ENCODE measurements at regions not wholly inside any gene's neighbourhood (a gene's known extent, or its start where the extent isn't known, plus 50 kb on each side); places are given as distances from the start of the nearest gene placed in this dataset.
"Not testable (repeated sequence)": the region's sequence is repeated elsewhere in the genome, so short reads cannot be mapped to it uniquely, and the experiment has no call there.

DNA sequence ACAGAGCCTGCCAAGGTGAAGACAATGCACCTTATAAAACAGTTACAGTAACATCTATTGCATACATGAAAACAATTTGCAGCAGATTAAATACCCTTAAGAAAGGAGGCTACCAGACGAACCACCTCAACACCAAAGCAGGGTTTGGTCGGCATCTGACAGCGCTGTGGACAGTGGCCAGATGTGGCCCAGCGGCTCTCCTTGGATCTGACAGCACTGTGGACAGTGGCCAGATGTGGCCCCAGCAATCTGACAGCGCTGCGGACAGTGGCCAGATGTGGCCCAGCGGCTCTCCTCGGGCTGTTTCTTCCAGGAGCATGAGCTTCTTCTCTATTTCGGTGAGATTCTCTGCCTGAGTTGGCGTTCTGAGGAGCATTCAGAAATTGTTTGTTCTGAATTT is 211.6 kb downstream of the ANKRD30B start:
- no peaks in the 10 kb centered on the region for H3K36me3 Mint-ChIP-seq (ENCODE audit: low read depth)
- H3K27ac Mint-ChIP-seq = no peak overlapping the region
- no peaks in the 10 kb centered on the region for H3K4me1 Mint-ChIP-seq (ENCODE audit: low read depth)
- no peak for DNase-seq (ENCODE audit: low spot score)
- H3K4me3 Mint-ChIP-seq = no peak overlapping the region
- H3K27me3 Mint-ChIP-seq (ENCODE audit: low read depth) = no peaks in the 10 kb centered on the region
- peaks cover 3% of the 10 kb centered on the region for H3K9me3 Mint-ChIP-seq

DNA sequence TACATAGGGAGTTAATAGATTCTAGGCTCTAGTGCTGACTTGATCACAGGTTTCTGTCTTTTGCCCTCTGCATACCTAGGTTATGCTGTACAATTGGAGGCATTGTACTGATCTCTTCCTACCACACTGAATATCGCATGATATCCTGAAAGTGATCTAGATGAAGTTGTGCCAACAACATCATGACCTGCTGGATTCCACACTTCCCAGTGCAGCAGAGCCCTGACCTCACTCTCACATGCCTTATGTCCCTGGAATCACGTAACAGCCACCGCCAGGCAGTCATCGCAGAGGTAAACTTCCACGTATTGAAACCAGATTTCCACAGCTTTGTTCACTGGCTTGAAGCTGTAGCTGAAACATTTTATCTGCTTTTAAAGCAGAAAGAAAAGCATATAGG is 214.0 kb downstream of the ANKRD30B start:
- H3K27me3 Mint-ChIP-seq (ENCODE audit: low read depth) = no peaks in the 10 kb centered on the region
- H3K27ac Mint-ChIP-seq = no peak overlapping the region
- peaks cover 3% of the 10 kb centered on the region for H3K9me3 Mint-ChIP-seq
- H3K4me3 Mint-ChIP-seq = no peak overlapping the region
- H3K36me3 Mint-ChIP-seq (ENCODE audit: low read depth) = no peaks in the 10 kb centered on the region
- no peaks in the 10 kb centered on the region for H3K4me1 Mint-ChIP-seq (ENCODE audit: low read depth)
- DNase-seq (ENCODE audit: low spot score) = no peak

DNA sequence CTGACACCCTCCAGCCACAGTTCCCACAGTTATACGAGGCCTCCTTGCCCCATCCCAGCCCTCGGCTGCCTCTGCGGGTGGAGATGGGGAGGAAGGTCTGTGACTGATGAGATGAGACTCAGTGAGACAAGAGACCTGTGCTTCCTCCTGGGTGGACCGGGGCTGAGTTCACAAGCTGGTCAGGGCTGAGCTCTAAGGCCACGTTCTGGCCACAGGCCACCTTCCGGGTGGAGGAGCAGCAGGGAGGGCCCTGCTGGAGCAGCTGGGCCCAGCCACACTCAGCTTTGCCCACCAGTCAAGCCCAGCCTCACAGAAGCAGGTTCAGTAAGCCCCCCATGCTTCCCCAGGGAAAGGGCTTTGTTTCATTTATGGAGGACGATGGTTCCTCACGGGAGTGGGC is 214.7 kb downstream of the ANKRD30B start:
- H3K4me1 Mint-ChIP-seq (ENCODE audit: low read depth) = no peaks in the 10 kb centered on the region
- no peak overlapping the region for H3K4me3 Mint-ChIP-seq
- no peak overlapping the region for H3K27ac Mint-ChIP-seq
- no peak for DNase-seq (ENCODE audit: low spot score)
- peaks cover 3% of the 10 kb centered on the region for H3K9me3 Mint-ChIP-seq
- no peaks in the 10 kb centered on the region for H3K36me3 Mint-ChIP-seq (ENCODE audit: low read depth)
- H3K27me3 Mint-ChIP-seq (ENCODE audit: low read depth) = no peaks in the 10 kb centered on the region

DNA sequence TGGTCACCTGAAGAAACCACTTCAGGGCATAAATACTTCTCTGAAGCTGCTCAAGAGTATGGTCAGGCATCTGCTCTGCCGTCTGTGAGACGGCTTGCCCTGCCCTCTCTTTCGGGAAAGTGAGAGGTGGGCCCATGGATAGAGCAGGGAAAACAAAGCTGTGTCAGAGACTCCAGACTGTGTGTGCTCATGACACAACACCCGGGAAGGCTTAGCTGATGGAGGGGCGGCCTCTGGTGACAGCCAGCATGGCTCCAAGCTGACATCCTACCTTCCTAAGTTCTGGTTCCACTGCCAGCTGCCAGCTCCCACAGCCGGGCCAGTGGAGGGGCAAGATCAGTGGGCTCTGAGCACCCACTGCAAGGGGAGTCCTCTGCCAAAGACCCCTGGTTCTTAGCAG is 215.3 kb downstream of the ANKRD30B start:
- Mint-ChIP-seq H3K36me3 (ENCODE audit: low read depth) (no peaks in the 10 kb centered on the region), H3K27me3 (ENCODE audit: low read depth) (no peaks in the 10 kb centered on the region), H3K27ac (no peak overlapping the region), H3K4me1 (ENCODE audit: low read depth) (no peaks in the 10 kb centered on the region), H3K4me3 (no peak overlapping the region), H3K9me3 (peaks cover 3% of the 10 kb centered on the region)
- DNase-seq (ENCODE audit: low spot score) = no peak

DNA sequence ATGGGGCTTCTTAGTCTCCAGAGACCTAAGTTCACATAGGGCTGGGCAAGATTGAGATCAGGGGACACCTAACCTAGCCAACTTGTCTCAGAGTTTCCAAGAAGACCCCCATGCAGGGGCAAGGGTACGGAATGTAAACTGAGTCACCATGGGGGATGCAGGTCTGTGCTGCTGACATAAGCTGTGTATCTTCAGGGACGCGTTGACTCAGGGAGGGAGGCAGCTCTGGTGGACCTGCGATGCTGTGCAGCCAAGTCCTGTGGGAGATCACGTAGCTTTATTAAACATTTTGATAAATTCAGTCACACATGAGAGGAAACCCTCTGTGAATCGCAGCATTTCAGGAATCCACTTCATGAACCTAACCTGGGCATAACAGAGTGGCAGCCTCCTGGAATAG is 216.0 kb downstream of the ANKRD30B start:
- no peaks in the 10 kb centered on the region for H3K27me3 Mint-ChIP-seq (ENCODE audit: low read depth)
- H3K4me3 Mint-ChIP-seq = no peak overlapping the region
- H3K4me1 Mint-ChIP-seq (ENCODE audit: low read depth) = no peaks in the 10 kb centered on the region
- H3K36me3 Mint-ChIP-seq (ENCODE audit: low read depth) = no peaks in the 10 kb centered on the region
- H3K9me3 Mint-ChIP-seq = peaks cover 3% of the 10 kb centered on the region
- DNase-seq (ENCODE audit: low spot score) = no peak
- no peak overlapping the region for H3K27ac Mint-ChIP-seq

DNA sequence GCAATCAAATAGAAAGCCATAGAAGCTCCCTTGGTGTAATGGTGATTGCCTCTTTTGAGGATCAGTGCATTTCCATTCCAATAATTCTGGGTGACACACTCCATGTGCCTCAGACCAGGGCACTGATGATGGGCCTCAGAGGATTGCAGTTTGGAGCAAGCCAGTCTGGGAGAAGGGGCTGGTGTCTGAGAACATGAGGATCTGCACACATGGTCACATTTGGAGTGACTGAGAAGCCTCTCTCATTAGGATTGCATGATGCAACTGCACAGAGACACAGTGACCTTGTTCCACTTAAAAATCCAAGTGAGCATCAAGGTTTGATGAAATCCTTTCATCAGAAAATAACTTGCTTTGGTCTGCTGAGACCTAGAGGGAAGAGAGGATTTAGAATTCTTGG is 216.4 kb downstream of the ANKRD30B start:
- H3K4me1 Mint-ChIP-seq (ENCODE audit: low read depth) = no peaks in the 10 kb centered on the region
- H3K36me3 Mint-ChIP-seq (ENCODE audit: low read depth) = no peaks in the 10 kb centered on the region

DNA sequence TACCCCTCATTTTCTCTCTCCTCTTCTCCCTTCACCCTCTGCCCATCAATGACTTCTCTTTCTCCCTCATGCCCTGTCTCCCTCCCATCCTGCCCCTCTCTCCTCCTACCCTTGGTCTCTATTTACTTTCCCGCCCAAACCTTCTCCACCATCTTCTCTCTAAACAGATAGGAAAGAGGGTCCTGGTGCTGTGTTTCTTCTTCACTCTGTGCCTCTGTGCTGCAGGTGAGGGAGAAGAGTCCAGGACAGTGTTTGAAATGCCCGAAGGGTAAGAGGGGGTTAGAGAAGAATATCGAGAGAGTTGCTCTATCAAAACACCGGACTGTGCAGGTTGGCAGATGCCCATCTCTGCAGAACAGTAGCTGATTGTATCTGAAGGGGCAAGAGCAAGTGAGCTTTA is 217.0 kb downstream of the ANKRD30B start:
- DNase-seq (ENCODE audit: low spot score); H3K9me3 Mint-ChIP-seq; H3K27me3 Mint-ChIP-seq (ENCODE audit: low read depth); H3K4me1 Mint-ChIP-seq (ENCODE audit: low read depth); H3K27ac Mint-ChIP-seq; H3K36me3 Mint-ChIP-seq (ENCODE audit: low read depth); H3K4me3 Mint-ChIP-seq: not testable (repeated sequence)

More for the DNA sequence above, 216.4 kb downstream of the ANKRD30B start:
- no peak for DNase-seq (ENCODE audit: low spot score)
- Mint-ChIP-seq H3K27me3 (ENCODE audit: low read depth) (no peaks in the 10 kb centered on the region), H3K27ac (no peak overlapping the region), H3K9me3 (peaks cover 3% of the 10 kb centered on the region), H3K4me3 (no peak overlapping the region)

DNA sequence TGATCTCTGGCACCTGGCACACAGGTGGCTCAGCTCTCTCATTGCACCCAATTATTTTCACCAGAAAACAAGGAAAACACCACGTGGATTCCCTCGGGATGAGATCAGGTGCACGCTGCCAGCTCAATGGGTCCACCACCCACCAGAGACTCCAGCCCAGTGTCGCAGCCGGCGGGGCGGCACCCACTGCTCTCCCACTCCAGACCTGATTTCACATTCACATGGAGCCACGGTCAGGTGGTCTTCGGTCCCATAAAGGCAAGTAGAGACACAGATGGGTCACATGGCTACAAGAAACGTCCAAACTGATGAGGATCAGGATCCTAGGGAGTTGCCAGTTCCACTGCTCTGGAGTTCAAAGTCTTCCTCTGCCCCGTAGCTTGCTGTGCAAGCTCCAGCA is 217.6 kb downstream of the ANKRD30B start:
- DNase-seq (ENCODE audit: low spot score) = no peak
- peaks cover 3% of the 10 kb centered on the region for H3K9me3 Mint-ChIP-seq
- H3K27me3 Mint-ChIP-seq (ENCODE audit: low read depth) = no peaks in the 10 kb centered on the region
- no peak overlapping the region for H3K27ac Mint-ChIP-seq
- no peaks in the 10 kb centered on the region for H3K4me1 Mint-ChIP-seq (ENCODE audit: low read depth)
- no peaks in the 10 kb centered on the region for H3K36me3 Mint-ChIP-seq (ENCODE audit: low read depth)
- no peak overlapping the region for H3K4me3 Mint-ChIP-seq

DNA sequence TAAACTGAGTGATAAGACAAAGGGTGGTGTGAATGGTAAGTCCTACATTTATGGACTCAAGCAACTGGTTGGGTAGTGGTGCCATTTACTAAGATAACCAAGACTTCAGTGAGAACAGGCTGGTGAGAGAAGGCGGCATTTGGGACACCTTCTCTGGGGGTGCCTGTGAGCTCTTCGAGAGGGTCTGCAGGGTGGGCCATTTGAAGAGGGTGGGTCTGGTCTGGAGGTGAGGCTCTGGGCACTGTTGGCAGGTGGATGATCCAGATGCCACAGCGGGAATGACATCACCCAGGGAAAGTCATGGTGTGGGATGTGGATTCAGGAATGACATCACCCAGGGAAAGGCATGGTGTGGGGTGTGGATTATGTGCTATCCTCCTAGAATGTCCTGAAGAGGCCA is 219.3 kb downstream of the ANKRD30B start:
- H3K9me3 Mint-ChIP-seq; H3K4me3 Mint-ChIP-seq; H3K4me1 Mint-ChIP-seq (ENCODE audit: low read depth); DNase-seq (ENCODE audit: low spot score); H3K27me3 Mint-ChIP-seq (ENCODE audit: low read depth); H3K27ac Mint-ChIP-seq; H3K36me3 Mint-ChIP-seq (ENCODE audit: low read depth): not testable (repeated sequence)

DNA sequence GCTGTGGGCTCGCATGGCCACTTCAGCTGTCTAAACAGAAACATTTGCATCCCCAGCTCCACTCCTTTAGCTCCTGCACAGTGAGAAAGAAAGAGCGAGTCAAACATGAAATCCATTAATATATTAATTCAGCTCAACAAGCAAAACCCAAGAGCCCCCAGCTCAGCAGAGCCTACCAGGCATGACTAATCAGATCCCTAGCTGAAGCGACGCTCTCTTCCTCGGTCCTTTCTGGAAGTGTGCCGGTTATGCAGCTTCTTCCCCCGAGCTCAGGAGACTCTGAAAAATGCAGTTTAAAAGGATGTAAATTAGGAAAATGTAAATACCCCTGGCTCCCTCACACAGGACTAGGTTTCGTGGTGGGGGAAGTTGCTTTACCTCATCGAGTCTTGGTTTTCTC is 221.5 kb downstream of the ANKRD30B start:
- Mint-ChIP-seq H3K27me3 (ENCODE audit: low read depth) (no peaks in the 10 kb centered on the region), H3K4me1 (ENCODE audit: low read depth) (no peaks in the 10 kb centered on the region), H3K4me3 (no peak overlapping the region), H3K27ac (no peak overlapping the region), H3K9me3 (no peaks in the 10 kb centered on the region), H3K36me3 (ENCODE audit: low read depth) (no peaks in the 10 kb centered on the region)
- no peak for DNase-seq (ENCODE audit: low spot score)

DNA sequence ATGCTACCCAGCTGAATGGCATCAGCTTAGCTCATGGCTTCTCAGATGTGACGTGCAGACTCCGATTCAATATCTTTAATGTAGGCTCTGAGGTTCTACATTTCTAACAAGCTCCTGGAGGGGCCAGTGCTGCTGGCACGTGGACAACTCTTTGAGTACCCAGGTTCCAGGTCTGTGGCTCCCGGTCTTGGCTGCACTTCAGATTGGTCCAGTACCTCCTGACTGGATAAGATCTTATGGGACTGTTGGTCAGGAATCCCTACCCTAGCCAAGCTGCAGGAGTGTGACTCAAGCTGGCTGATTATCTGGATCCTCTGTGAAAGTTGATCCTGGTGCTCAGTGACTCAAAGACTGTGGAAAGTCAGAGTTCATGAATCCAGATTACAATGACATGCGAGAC is 222.1 kb downstream of the ANKRD30B start:
- Mint-ChIP-seq H3K27me3 (ENCODE audit: low read depth) (no peaks in the 10 kb centered on the region), H3K4me3 (no peak overlapping the region), H3K9me3 (no peaks in the 10 kb centered on the region), H3K27ac (no peak overlapping the region), H3K4me1 (ENCODE audit: low read depth) (no peaks in the 10 kb centered on the region), H3K36me3 (ENCODE audit: low read depth) (no peaks in the 10 kb centered on the region)
- no peak for DNase-seq (ENCODE audit: low spot score)

DNA sequence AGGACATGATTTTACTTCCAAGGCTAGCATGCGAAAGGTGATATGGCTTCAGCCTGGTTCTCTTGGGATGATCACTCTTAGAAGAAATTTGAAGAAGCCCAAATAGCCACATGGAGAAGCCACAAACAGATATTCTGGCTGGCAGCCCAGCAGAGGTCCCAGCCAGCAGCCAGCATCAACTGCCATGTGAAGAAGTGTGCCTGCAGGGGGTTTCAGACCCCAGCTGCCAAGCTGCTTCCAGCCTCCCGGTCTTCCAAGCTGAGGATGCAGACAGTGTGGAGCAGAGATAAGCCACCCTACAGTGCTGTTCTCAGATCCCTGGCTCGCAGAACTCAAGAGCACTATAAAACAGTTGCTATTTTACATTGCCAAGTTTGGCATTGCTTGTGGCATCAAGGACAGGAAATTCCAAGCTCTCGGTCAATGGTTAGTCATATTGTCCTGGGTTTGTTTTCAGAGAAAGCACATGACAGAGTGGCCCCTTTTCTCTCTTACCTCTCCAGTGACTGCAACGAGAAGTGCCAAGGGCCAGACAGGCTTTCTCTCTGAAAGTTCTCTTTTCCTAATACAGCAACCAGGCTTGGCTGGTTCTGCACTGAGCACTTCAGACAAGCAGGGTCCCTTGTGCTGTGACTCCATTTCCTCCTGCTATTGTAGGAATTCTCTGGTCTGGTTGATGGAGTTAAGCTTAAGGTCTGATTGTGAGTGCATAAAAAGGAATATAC is 223.7 kb downstream of the ANKRD30B start:
- H3K4me1 Mint-ChIP-seq (ENCODE audit: low read depth) = no peaks in the 10 kb centered on the region
- no peak for DNase-seq (ENCODE audit: low spot score)
- no peaks in the 10 kb centered on the region for H3K9me3 Mint-ChIP-seq
- no peaks in the 10 kb centered on the region for H3K27me3 Mint-ChIP-seq (ENCODE audit: low read depth)
- H3K36me3 Mint-ChIP-seq (ENCODE audit: low read depth) = no peaks in the 10 kb centered on the region
- H3K4me3 Mint-ChIP-seq = no peak overlapping the region
- no peak overlapping the region for H3K27ac Mint-ChIP-seq

DNA sequence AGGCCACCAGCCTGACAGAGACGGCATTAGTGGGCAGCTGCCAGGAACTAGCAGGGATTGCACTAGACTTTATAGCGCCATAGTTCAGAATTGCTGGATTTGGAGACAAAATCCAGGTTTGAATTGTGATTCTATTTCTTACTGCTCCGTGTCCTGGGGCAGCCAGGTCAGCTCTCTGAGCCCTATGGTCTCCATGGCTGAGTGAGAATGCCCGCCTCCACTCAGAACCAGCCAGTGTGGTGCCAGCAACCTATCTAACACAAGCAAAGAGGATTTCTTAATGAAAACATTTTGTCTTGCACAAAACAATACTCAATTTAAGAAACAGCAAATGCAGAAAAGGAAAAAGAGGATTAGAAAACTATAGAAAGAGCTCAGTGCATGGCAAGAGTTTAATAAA is 225.4 kb downstream of the ANKRD30B start:
- H3K36me3 Mint-ChIP-seq (ENCODE audit: low read depth); H3K4me1 Mint-ChIP-seq (ENCODE audit: low read depth); H3K4me3 Mint-ChIP-seq; H3K9me3 Mint-ChIP-seq; DNase-seq (ENCODE audit: low spot score); H3K27ac Mint-ChIP-seq; H3K27me3 Mint-ChIP-seq (ENCODE audit: low read depth): not testable (repeated sequence)

DNA sequence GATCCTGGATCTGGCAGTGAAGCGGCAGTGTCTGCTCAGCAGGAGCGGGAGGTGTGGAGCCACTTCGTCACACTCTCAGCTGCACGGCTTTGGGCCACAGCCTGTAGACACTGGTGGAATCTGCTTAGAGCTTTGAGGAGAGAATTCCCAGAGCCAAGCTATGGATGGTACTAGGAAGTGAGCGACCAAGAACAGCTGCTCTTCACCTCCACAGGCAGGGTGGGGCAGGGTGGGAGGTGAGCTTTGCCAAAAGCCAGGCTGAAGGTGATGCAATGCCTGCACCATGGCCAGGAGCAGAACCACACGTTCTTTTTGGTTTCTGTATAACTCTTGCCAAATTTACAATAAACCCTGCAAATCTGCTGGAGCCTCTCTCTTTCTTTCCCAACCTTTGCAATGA is 226.1 kb downstream of the ANKRD30B start:
- no peak overlapping the region for H3K27ac Mint-ChIP-seq
- H3K4me3 Mint-ChIP-seq = no peak overlapping the region
- no peaks in the 10 kb centered on the region for H3K36me3 Mint-ChIP-seq (ENCODE audit: low read depth)
- H3K4me1 Mint-ChIP-seq (ENCODE audit: low read depth) = no peaks in the 10 kb centered on the region
- no peaks in the 10 kb centered on the region for H3K9me3 Mint-ChIP-seq
- no peaks in the 10 kb centered on the region for H3K27me3 Mint-ChIP-seq (ENCODE audit: low read depth)
- DNase-seq (ENCODE audit: low spot score) = no peak

DNA sequence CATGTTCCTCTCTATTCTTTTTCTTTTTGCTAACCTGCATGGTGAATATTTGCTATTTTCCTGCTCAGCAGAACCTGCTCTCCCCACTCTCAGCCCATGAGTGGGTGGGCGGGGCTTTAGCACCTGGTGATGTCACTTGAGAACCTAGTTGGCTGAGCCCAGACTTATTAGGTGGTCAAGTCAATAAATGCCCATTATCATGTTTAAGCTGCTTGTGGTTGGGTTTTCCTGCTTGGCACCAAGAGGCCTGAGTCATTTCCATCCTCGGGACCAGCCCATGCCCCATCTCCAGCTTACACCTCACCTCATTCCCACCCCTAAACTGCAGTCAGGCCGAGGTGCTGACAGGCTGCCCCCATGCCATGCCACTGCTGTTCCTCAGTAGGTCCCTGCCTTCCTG is 226.6 kb downstream of the ANKRD30B start:
- Mint-ChIP-seq H3K27ac (no peak overlapping the region), H3K36me3 (ENCODE audit: low read depth) (no peaks in the 10 kb centered on the region), H3K9me3 (no peaks in the 10 kb centered on the region), H3K27me3 (ENCODE audit: low read depth) (no peaks in the 10 kb centered on the region), H3K4me3 (no peak overlapping the region), H3K4me1 (ENCODE audit: low read depth) (no peaks in the 10 kb centered on the region)
- DNase-seq (ENCODE audit: low spot score) = no peak
